Endodermal cell (in vitro differentiated cells): ENCODE measurements at regions not wholly inside any gene's neighbourhood (a gene's known extent, or its start where the extent isn't known, plus 50 kb on each side); places are given as distances from the start of the nearest gene placed in this dataset.
A peak's percentile ranks its signal among the peaks of the same experiment; 100 is the strongest.

Source experiments
- DNase-seq: peaks from one replicate; pipeline ENCODE4 v3.0.0-alpha.2; 2017
- H3K27ac ChIP-seq: 2 replicates; pipeline ENCODE4 v1.5.1; 2013; ENCODE audit warnings: mild to moderate bottlenecking, low read depth, low read length, moderate library complexity
- H3K27me3 ChIP-seq: 2 replicates; pipeline ENCODE4 v1.6.1; 2013; ENCODE audit warnings: mild to moderate bottlenecking, low read length, moderate library complexity; ENCODE audit not compliant: insufficient read depth, control insufficient read depth, poor library complexity, severe bottlenecking
- H3K36me3 ChIP-seq: 2 replicates; pipeline ENCODE4 v1.7.0; 2013; ENCODE audit warnings: mild to moderate bottlenecking, low read length, moderate library complexity; ENCODE audit not compliant: control insufficient read depth, insufficient read depth
- H3K4me1 ChIP-seq: one replicate; pipeline ENCODE4 v1.7.0; 2013; ENCODE audit warnings: low read length; ENCODE audit not compliant: control insufficient read depth, insufficient read depth
- H3K4me3 ChIP-seq: 2 replicates; pipeline ENCODE4 v1.5.1; 2013; ENCODE audit warnings: mild to moderate bottlenecking, low read length, moderate library complexity
- H3K9ac ChIP-seq: 2 replicates; pipeline ENCODE4 v1.6.1; 2013; ENCODE audit warnings: mild to moderate bottlenecking, low read length, moderate library complexity; ENCODE audit not compliant: poor library complexity, severe bottlenecking; ENCODE audit errors: extremely low read depth
- H3K9me3 ChIP-seq: 2 replicates; pipeline ENCODE4 v1.6.1; 2013; ENCODE audit warnings: mild to moderate bottlenecking, low read length, moderate library complexity; ENCODE audit not compliant: control insufficient read depth
- H3K27ac Mint-ChIP-seq: 2 replicates; pipeline ENCODE4 v1.8.0; 2020; ENCODE audit warnings: mixed read lengths
- H3K27me3 Mint-ChIP-seq: 2 replicates; pipeline ENCODE4 v1.8.0; 2021; ENCODE audit warnings: mild to moderate bottlenecking, mixed read lengths; ENCODE audit not compliant: insufficient read depth
- H3K36me3 Mint-ChIP-seq: 2 replicates; pipeline ENCODE4 v1.8.0; 2020; ENCODE audit warnings: low read depth, mixed read lengths
- H3K4me1 Mint-ChIP-seq: 2 replicates; pipeline ENCODE4 v1.8.0; 2020; ENCODE audit warnings: mixed read lengths
- H3K4me3 Mint-ChIP-seq: 2 replicates; pipeline ENCODE4 v1.8.0; 2020; ENCODE audit warnings: mild to moderate bottlenecking, moderate library complexity, mixed read lengths
- H3K9me3 Mint-ChIP-seq: 2 replicates; pipeline ENCODE4 v1.8.0; 2020; ENCODE audit warnings: mild to moderate bottlenecking, mixed read lengths
- CTCF ChIP-seq: fragments of 200-600 bp; sonication (generic); conservative IDR thresholded peaks from 2 replicates; pipeline ENCODE4 v1.5.0; 2021; ENCODE audit warnings: antibody characterized with exemption, mild to moderate bottlenecking
- WGBS, 2 experiments: methylation state at CpG; one replicate each; pipeline versions ENCODE4 v1.1.5 to v1.1.7; 2013; ENCODE audit warnings: missing lambda C conversion rate in 2 of 2, mixed read lengths in 1 of 2; ENCODE audit not compliant: insufficient coverage in 1 of 2, insufficient read length in 1 of 2; 5-methylcytosine and 5-hydroxymethylcytosine counted together

- peaks cover 8% of the 10 kb centered on the region for H3K4me1 Mint-ChIP-seq
- no peak for TF ChIP-seq CTCF
- no peak overlapping the region for H3K4me3 Mint-ChIP-seq
- no peaks in the 10 kb centered on the region for H3K27me3 Mint-ChIP-seq
- no peaks in the 10 kb centered on the region for H3K36me3 Mint-ChIP-seq
- Histone ChIP-seq H3K4me1 (peaks cover 8% of the 10 kb centered on the region), H3K36me3 (no peaks in the 10 kb centered on the region), H3K9me3 (no peaks in the 10 kb centered on the region), H3K27me3 (no peaks in the 10 kb centered on the region), H3K27ac (no peak overlapping the region), H3K9ac (no peak overlapping the region), H3K4me3 (no peak overlapping the region)
- H3K27ac Mint-ChIP-seq = no peak overlapping the region
- H3K9me3 Mint-ChIP-seq = no peaks in the 10 kb centered on the region
- DNase-seq = no peak
Measured at GRCh38 chr15:36389107-36389506, 190.3 kb upstream of the CDIN1 start.

GRCh38 chr15:36390491-36390890, 188.9 kb upstream of the CDIN1 start:
- Mint-ChIP-seq H3K4me1 (peaks cover 8% of the 10 kb centered on the region), H3K27ac (no peak overlapping the region), H3K36me3 (no peaks in the 10 kb centered on the region), H3K9me3 (no peaks in the 10 kb centered on the region), H3K27me3 (no peaks in the 10 kb centered on the region), H3K4me3 (no peak overlapping the region)
- Histone ChIP-seq H3K4me1 (peaks cover 8% of the 10 kb centered on the region), H3K36me3 (no peaks in the 10 kb centered on the region), H3K9ac (no peak overlapping the region), H3K27me3 (no peaks in the 10 kb centered on the region), H3K27ac (no peak overlapping the region), H3K4me3 (no peak overlapping the region), H3K9me3 (no peaks in the 10 kb centered on the region)
- no peak for DNase-seq
- no peak for TF ChIP-seq CTCF
- 83 to 100% methylated on average over 1 to 2 of the region's 2 CpGs for WGBS, 2 experiments

GRCh38 chr15:36392676-36393266, 186.7 kb upstream of the CDIN1 start:
- DNase-seq = no peak
- Histone ChIP-seq H3K4me1 (peaks cover 8% of the 10 kb centered on the region), H3K27me3 (no peaks in the 10 kb centered on the region), H3K4me3 (peak overlapping the region; percentile 17), H3K9ac (no peak overlapping the region), H3K9me3 (no peaks in the 10 kb centered on the region), H3K27ac (no peak overlapping the region), H3K36me3 (no peaks in the 10 kb centered on the region)
- 84 to 100% methylated on average over 1 to 4 of the region's 4 CpGs for WGBS, 2 experiments
- no peak overlapping the region for H3K4me3 Mint-ChIP-seq
- peaks cover 8% of the 10 kb centered on the region for H3K4me1 Mint-ChIP-seq
- no peaks in the 10 kb centered on the region for H3K9me3 Mint-ChIP-seq
- H3K27ac Mint-ChIP-seq = no peak overlapping the region
- no peak for TF ChIP-seq CTCF
- no peaks in the 10 kb centered on the region for H3K36me3 Mint-ChIP-seq
- H3K27me3 Mint-ChIP-seq = no peaks in the 10 kb centered on the region
